ENCODE measurements at regions not wholly inside any gene's neighbourhood (a gene's known extent, or its start where the extent isn't known, plus 50 kb on each side); places are given as distances from the start of the nearest gene placed in this dataset.

GRCh38 chr6:76633259-76633658, 560.8 kb upstream of the IMPG1 start:
- Histone ChIP-seq H2AFZ (ENCODE audit: low read depth, low read length) (0 out of 2 replicates have a peak overlapping the region, but pooled peaks have one; percentile 50), H3K27ac (ENCODE audit: low read length) (no peak overlapping the region), H3K9me3 (ENCODE audit: insufficient read depth, low read length) (no peaks in the 10 kb centered on the region), H3K36me3 (replicated peaks; ENCODE audit: low read depth, low read length) (no peaks in the 10 kb centered on the region), H3K4me3 (ENCODE audit: low read length) (no peak overlapping the region), H4K20me1 (ENCODE audit: insufficient read depth, low read length) (no peaks in the 10 kb centered on the region), H3K4me2 (ENCODE audit: low read length) (no peak overlapping the region), H3K79me2 (ENCODE audit: low read length) (no peaks in the 10 kb centered on the region), H3K9ac (ENCODE audit: low read length) (no peak overlapping the region), H3K4me1 (ENCODE audit: low read length) (peaks cover 9% of the 10 kb centered on the region), H3K27me3 (ENCODE audit: low read depth, low read length) (no peaks in the 10 kb centered on the region)
- TF ChIP-seq CTCF (IDR thresholded peaks at IDR 0.05; ENCODE audit: low read depth, low read length) (peak; percentile 38; the same call in 1 of the 2 replicates), EZH2phosphoT487 (IDR thresholded peaks at IDR 0.05; ENCODE audit: low read depth) (no peak)

DNA sequence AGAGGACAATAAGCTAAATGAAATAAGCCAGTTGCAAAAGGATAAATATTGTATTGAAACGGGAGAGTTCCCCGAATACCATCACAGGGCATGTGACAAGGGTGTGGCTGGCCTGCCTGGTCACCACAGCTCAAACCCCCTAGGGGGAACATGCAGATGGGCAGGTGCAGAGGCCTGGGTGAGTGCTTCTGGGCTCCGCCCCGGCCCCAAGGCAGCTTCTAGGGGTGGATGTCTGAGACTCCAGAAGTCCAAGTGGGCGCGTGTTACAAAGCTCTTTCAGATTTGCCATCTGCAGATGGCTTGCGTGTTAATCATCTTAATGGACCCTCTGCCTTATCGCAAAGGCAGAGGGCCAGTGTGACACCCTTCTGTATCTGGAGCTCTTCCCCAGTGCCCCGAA, 559.2 kb upstream of the IMPG1 start:
- H3K4me3 ChIP-seq (ENCODE audit: low read length): no peak overlapping the region
- H3K9ac ChIP-seq (ENCODE audit: low read length): no peak overlapping the region
- H3K9me3 ChIP-seq (ENCODE audit: insufficient read depth, low read length): no peaks in the 10 kb centered on the region
- no peaks in the 10 kb centered on the region for H3K27me3 ChIP-seq (ENCODE audit: low read depth, low read length)
- H2AFZ ChIP-seq (ENCODE audit: low read depth, low read length): no peak overlapping the region
- no peak overlapping the region for H3K27ac ChIP-seq (ENCODE audit: low read length)
- H3K4me1 ChIP-seq (ENCODE audit: low read length): peaks cover 9% of the 10 kb centered on the region
- H3K4me2 ChIP-seq (ENCODE audit: low read length): no peak overlapping the region
- no peaks in the 10 kb centered on the region for H3K36me3 ChIP-seq (replicated peaks; ENCODE audit: low read depth, low read length)
- no peaks in the 10 kb centered on the region for H3K79me2 ChIP-seq (ENCODE audit: low read length)
- H4K20me1 ChIP-seq (ENCODE audit: insufficient read depth, low read length): no peaks in the 10 kb centered on the region
- TF ChIP-seq EZH2phosphoT487 (IDR thresholded peaks at IDR 0.05; ENCODE audit: low read depth) (no peak), CTCF (IDR thresholded peaks at IDR 0.05; ENCODE audit: low read depth, low read length) (no peak)

DNA sequence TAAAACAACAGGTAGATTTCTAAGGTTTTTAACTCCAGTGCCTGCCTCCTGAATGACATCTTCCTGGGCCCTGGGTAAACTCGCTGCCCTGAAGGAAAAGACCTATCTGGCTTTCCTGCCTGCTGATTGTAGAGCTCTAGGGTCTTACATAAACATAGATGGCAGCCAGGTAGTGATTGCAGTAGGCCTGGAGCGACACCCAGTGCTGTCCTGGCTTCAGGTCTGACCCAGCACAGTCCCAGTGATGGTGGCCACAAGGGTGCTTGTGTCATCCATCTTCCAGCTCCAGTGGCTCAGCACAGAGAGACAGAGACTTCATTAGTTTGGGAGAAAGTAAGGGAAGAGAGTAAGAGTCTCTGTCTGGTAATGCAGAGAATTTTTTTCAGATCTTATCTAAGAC, 542.9 kb upstream of the IMPG1 start:
- TF ChIP-seq CTCF (IDR thresholded peaks at IDR 0.05; ENCODE audit: low read depth, low read length) (peak; percentile 27), EZH2phosphoT487 (IDR thresholded peaks at IDR 0.05; ENCODE audit: low read depth) (no peak)
- Histone ChIP-seq H3K36me3 (replicated peaks; ENCODE audit: low read depth, low read length) (no peaks in the 10 kb centered on the region), H4K20me1 (ENCODE audit: insufficient read depth, low read length) (no peaks in the 10 kb centered on the region), H3K4me2 (ENCODE audit: low read length) (no peak overlapping the region), H3K27me3 (ENCODE audit: low read depth, low read length) (no peaks in the 10 kb centered on the region), H2AFZ (ENCODE audit: low read depth, low read length) (0 out of 2 replicates have a peak overlapping the region, but pooled peaks have one; percentile 25), H3K9me3 (ENCODE audit: insufficient read depth, low read length) (no peaks in the 10 kb centered on the region), H3K4me1 (ENCODE audit: low read length) (0 out of 2 replicates have a peak, but pooled peaks cover 6% of the 10 kb centered on the region), H3K9ac (ENCODE audit: low read length) (no peak overlapping the region), H3K27ac (ENCODE audit: low read length) (no peak overlapping the region), H3K79me2 (ENCODE audit: low read length) (no peaks in the 10 kb centered on the region), H3K4me3 (ENCODE audit: low read length) (no peak overlapping the region)

- H3K9me3 ChIP-seq (ENCODE audit: insufficient read depth, low read length): no peaks in the 10 kb centered on the region
- H2AFZ ChIP-seq (ENCODE audit: low read depth, low read length): no peak overlapping the region
- no peaks in the 10 kb centered on the region for H3K79me2 ChIP-seq (ENCODE audit: low read length)
- H3K4me3 ChIP-seq (ENCODE audit: low read length): no peak overlapping the region
- TF ChIP-seq EZH2phosphoT487 (IDR thresholded peaks at IDR 0.05; ENCODE audit: low read depth) (no peak), CTCF (IDR thresholded peaks at IDR 0.05; ENCODE audit: low read depth, low read length) (no peak)
- H3K9ac ChIP-seq (ENCODE audit: low read length): no peak overlapping the region
- H4K20me1 ChIP-seq (ENCODE audit: insufficient read depth, low read length): no peaks in the 10 kb centered on the region
- no peaks in the 10 kb centered on the region for H3K27me3 ChIP-seq (ENCODE audit: low read depth, low read length)
- no peaks in the 10 kb centered on the region for H3K36me3 ChIP-seq (replicated peaks; ENCODE audit: low read depth, low read length)
- no peak overlapping the region for H3K27ac ChIP-seq (ENCODE audit: low read length)
- H3K4me1 ChIP-seq (ENCODE audit: low read length): no peaks in the 10 kb centered on the region
- H3K4me2 ChIP-seq (ENCODE audit: low read length): no peak overlapping the region
These were observed 540.5 kb upstream of the IMPG1 start for GRCh38 chr6:76612954-76613353.

Data from OCI-LY3 (cell line).